ENCODE measurements at regions not wholly inside any gene's neighbourhood (a gene's known extent, or its start where the extent isn't known, plus 50 kb on each side); places are given as distances from the start of the nearest gene placed in this dataset.

DNA sequence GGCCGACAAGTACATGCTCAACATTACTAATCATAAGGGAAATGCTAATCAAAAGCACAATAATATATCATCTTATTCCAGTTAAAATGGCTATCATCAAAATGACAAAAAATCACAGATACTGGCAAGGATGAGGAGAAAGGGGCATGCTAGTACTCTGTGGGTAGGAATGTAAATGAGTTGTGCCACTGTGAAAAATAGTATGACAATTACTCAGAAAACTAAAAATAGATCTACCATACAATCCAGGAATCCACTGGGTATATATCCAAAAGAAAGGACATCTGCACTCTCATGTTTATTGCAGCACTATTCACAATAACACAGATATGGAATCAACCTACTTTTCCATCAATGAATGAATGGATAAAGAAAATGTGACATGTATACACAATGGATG, 1256.5 kb downstream of the SI start:
- Histone ChIP-seq H4K20me1 (ENCODE audit: insufficient read depth, low read length) (no peaks in the 10 kb centered on the region), H3K4me2 (ENCODE audit: low read length) (no peak overlapping the region), H3F3A (ENCODE audit: insufficient read depth, low read length) (no peaks in the 10 kb centered on the region), H3K9me3 (ENCODE audit: low read length) (no peaks in the 10 kb centered on the region), H3K79me2 (ENCODE audit: insufficient read depth, low read length) (no peaks in the 10 kb centered on the region), H3K9me2 (ENCODE audit: low read depth, low read length) (no peaks in the 10 kb centered on the region; the same call in 1 of the 2 replicates), H2AFZ (ENCODE audit: low read length) (no peak overlapping the region), H3K27ac (ENCODE audit: low read depth, low read length, poor library complexity, severe bottlenecking) (no peak overlapping the region), H3K9ac (ENCODE audit: low read length) (no peak overlapping the region), H3K27me3 (ENCODE audit: insufficient read depth, low read length) (no peaks in the 10 kb centered on the region), H3K36me3 (ENCODE audit: insufficient read depth, low read length) (no peaks in the 10 kb centered on the region), H3K4me1 (ENCODE audit: insufficient read depth, low read length, severe bottlenecking) (no peaks in the 10 kb centered on the region), H3K4me3 (ENCODE audit: low read depth, low read length, poor library complexity, severe bottlenecking) (no peak overlapping the region)
- TF ChIP-seq EZH2 (IDR thresholded peaks at IDR 0.05; ENCODE audit: borderline replicate concordance, low read length) = no peak
- TF ChIP-seq, protein P1, sequence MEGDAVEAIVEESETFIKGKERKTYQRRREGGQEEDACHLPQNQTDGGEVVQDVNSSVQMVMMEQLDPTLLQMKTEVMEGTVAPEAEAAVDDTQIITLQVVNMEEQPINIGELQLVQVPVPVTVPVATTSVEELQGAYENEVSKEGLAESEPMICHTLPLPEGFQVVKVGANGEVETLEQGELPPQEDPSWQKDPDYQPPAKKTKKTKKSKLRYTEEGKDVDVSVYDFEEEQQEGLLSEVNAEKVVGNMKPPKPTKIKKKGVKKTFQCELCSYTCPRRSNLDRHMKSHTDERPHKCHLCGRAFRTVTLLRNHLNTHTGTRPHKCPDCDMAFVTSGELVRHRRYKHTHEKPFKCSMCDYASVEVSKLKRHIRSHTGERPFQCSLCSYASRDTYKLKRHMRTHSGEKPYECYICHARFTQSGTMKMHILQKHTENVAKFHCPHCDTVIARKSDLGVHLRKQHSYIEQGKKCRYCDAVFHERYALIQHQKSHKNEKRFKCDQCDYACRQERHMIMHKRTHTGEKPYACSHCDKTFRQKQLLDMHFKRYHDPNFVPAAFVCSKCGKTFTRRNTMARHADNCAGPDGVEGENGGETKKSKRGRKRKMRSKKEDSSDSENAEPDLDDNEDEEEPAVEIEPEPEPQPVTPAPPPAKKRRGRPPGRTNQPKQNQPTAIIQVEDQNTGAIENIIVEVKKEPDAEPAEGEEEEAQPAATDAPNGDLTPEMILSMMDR (IDR thresholded peaks at IDR 0.05; ENCODE audit: low read length) = no peak

DNA sequence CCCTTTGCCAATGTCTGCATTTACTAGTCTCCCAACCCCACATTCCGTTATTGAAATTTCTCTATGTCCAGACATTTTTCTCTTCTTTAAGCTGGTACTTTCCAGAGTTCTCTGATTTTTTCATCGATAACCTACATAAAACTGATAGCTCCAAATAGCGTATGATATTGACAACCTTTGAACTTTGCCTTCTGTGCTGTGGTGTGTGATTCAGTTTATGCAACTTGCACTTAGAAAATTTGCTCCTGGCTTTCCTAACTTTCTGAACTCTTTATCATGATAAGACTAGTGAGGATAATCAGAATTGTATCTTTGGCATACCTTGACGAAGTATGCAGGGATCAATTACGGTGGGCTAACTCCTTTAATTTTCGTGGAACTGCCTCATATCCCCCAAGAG, 1261.3 kb downstream of the SI start:
- no peaks in the 10 kb centered on the region; the same call in none of the 2 replicates for H3K9me2 ChIP-seq (ENCODE audit: low read depth, low read length)
- no peaks in the 10 kb centered on the region for H4K20me1 ChIP-seq (ENCODE audit: insufficient read depth, low read length)
- TF ChIP-seq, protein P1 (IDR thresholded peaks at IDR 0.05; ENCODE audit: low read length) = no peak
- no peak for TF ChIP-seq EZH2 (IDR thresholded peaks at IDR 0.05; ENCODE audit: borderline replicate concordance, low read length)
- no peaks in the 10 kb centered on the region for H3K36me3 ChIP-seq (ENCODE audit: insufficient read depth, low read length)
- no peak overlapping the region for H3K9ac ChIP-seq (ENCODE audit: low read length)
- 0 out of 2 replicates have a peak, but pooled peaks cover 2% of the 10 kb centered on the region for H3K9me3 ChIP-seq (ENCODE audit: low read length)
- H3K4me1 ChIP-seq (ENCODE audit: insufficient read depth, low read length, severe bottlenecking) = no peaks in the 10 kb centered on the region
- H2AFZ ChIP-seq (ENCODE audit: low read length) = no peak overlapping the region
- no peak overlapping the region for H3K27ac ChIP-seq (ENCODE audit: low read depth, low read length, poor library complexity, severe bottlenecking)
- no peaks in the 10 kb centered on the region for H3K27me3 ChIP-seq (ENCODE audit: insufficient read depth, low read length)
- no peak overlapping the region for H3K4me2 ChIP-seq (ENCODE audit: low read length)
- H3K4me3 ChIP-seq (ENCODE audit: low read depth, low read length, poor library complexity, severe bottlenecking) = no peak overlapping the region
- no peaks in the 10 kb centered on the region for H3F3A ChIP-seq (ENCODE audit: insufficient read depth, low read length)
- H3K79me2 ChIP-seq (ENCODE audit: insufficient read depth, low read length) = no peaks in the 10 kb centered on the region

DNA sequence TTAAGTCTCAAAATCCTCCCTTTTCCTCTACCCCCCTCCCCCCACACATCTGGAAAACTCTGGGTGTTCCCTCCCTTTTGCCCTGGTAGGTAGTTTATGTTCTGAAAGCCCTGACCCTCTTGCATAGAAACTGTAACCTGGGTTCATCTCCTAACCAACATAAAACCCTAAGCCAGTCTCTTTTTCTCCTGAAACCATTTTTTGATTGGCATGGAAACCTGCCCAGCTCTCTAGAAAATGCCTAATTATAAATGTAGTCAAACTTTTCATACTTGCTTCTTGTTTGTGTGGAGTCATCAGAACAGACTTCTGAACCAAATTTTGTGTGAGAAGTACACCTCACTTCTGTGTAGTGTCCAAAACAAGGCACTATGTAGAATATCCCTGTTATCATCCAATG, 1264.4 kb downstream of the SI start:
- no peak overlapping the region for H3K4me3 ChIP-seq (ENCODE audit: low read depth, low read length, poor library complexity, severe bottlenecking)
- H3K9me3 ChIP-seq (ENCODE audit: low read length) = 0 out of 2 replicates have a peak, but pooled peaks cover 2% of the 10 kb centered on the region
- no peaks in the 10 kb centered on the region for H4K20me1 ChIP-seq (ENCODE audit: insufficient read depth, low read length)
- TF ChIP-seq, protein P1 (IDR thresholded peaks at IDR 0.05; ENCODE audit: low read length) = no peak
- TF ChIP-seq EZH2 (IDR thresholded peaks at IDR 0.05; ENCODE audit: borderline replicate concordance, low read length) = no peak
- H3K36me3 ChIP-seq (ENCODE audit: insufficient read depth, low read length) = no peaks in the 10 kb centered on the region
- no peak overlapping the region for H2AFZ ChIP-seq (ENCODE audit: low read length)
- H3K27ac ChIP-seq (ENCODE audit: low read depth, low read length, poor library complexity, severe bottlenecking) = no peak overlapping the region
- H3K27me3 ChIP-seq (ENCODE audit: insufficient read depth, low read length) = no peaks in the 10 kb centered on the region
- no peaks in the 10 kb centered on the region for H3K4me1 ChIP-seq (ENCODE audit: insufficient read depth, low read length, severe bottlenecking)
- H3K79me2 ChIP-seq (ENCODE audit: insufficient read depth, low read length) = no peaks in the 10 kb centered on the region
- H3F3A ChIP-seq (ENCODE audit: insufficient read depth, low read length) = no peaks in the 10 kb centered on the region
- peaks cover 5% of the 10 kb centered on the region for H3K9me2 ChIP-seq (ENCODE audit: low read depth, low read length)
- no peak overlapping the region for H3K4me2 ChIP-seq (ENCODE audit: low read length)
- H3K9ac ChIP-seq (ENCODE audit: low read length) = no peak overlapping the region
